GM12878 (cell line): ENCODE measurements at regions not wholly inside any gene's neighbourhood (a gene's known extent, or its start where the extent isn't known, plus 50 kb on each side); places are given as distances from the start of the nearest gene placed in this dataset.

Source experiments
- ATAC-seq: fragments of 200-7000 bp; cut with Tn5 transposase; 3 replicates; pipeline ENCODE4 v1.9.1; 2020; ENCODE audit warnings: mild to moderate bottlenecking, moderate library complexity
- BruUV-seq: library from RNA; stranded (reverse); fragments of 400-500 nt; replicated peaks from 2 replicates; lab custom pipeline; 2021; lab: Mats Ljungman, UMichigan
- CTCF ChIA-PET: fragments of 300-600 bp; sonication (Branson Sonifier 250); formaldehyde crosslinking; extraction: SDS; loops from one replicate; lab custom pipeline; 2021; ENCODE audit warnings: inconsistent platforms; lab: Yijun Ruan, JAX
- POLR2A ChIA-PET: fragments of 350-600 bp; formaldehyde crosslinking; extraction: SDS; loops from one replicate; lab custom pipeline; 2021; ENCODE audit warnings: inconsistent platforms; lab: Charles Lee
- RAD21 ChIA-PET: fragments of 300-600 bp; sonication (Branson Sonifier 250); formaldehyde crosslinking; loops from one replicate; lab custom pipeline; 2023; ENCODE audit warnings: antibody characterized with exemption; ENCODE audit not compliant: unreplicated experiment; lab: Charles Lee
- SMC1A ChIA-PET: fragments of 300-600 bp; sonication (Branson Sonifier 250); formaldehyde crosslinking; loops from one replicate; lab custom pipeline; 2023; ENCODE audit not compliant: unreplicated experiment, uncharacterized antibody; lab: Charles Lee
- DNase-seq: peaks from one replicate; pipeline ENCODE4 v3.0.0-alpha.2; 2011; ENCODE audit warnings: low read depth, low spot score
- FAIRE-seq: peaks from 3 replicates; lab custom pipeline; 2011; peaks lifted over from hg19 to GRCh38; lab: Jason Lieb, UNC
- H2AFZ ChIP-seq: 2 replicates; pipeline ENCODE4 v1.6.0; 2011; ENCODE audit warnings: low read depth, low read length, control low read depth; ENCODE audit not compliant: control insufficient read depth
- H3K27ac ChIP-seq: 2 replicates; pipeline ENCODE4 v1.5.1; 2011; ENCODE audit warnings: control low read depth; ENCODE audit not compliant: control insufficient read depth, insufficient read depth
- H3K27me3 ChIP-seq, 2 experiments: replicated peaks in 1 of 2; 2 replicates each; pipeline versions ENCODE4 v1.6.0 to v1.6.1; 2011; ENCODE audit warnings: low read length in 1 of 2; ENCODE audit not compliant: control insufficient read depth in 2 of 2, insufficient read depth in 2 of 2
- H3K36me3 ChIP-seq, 2 experiments: 2 replicates each; pipeline ENCODE4 v1.5.1; 2011; ENCODE audit warnings: low read length in 1 of 2; ENCODE audit not compliant: control insufficient read depth in 2 of 2, insufficient read depth in 2 of 2
- H3K4me1 ChIP-seq: 2 replicates; pipeline ENCODE4 v1.6.1; 2011; ENCODE audit warnings: mild to moderate bottlenecking, low read length, moderate library complexity, mixed read lengths; ENCODE audit not compliant: control insufficient read depth, insufficient read depth
- H3K4me2 ChIP-seq: 2 replicates; pipeline ENCODE4 v1.6.0; 2011; ENCODE audit warnings: control low read depth; ENCODE audit not compliant: control insufficient read depth, insufficient read depth
- H3K4me3 ChIP-seq: fragments of 200-600 bp; sonication (generic); 2 replicates; pipeline ENCODE4 v1.5.1; 2016
- H3K79me2 ChIP-seq: 2 replicates; pipeline ENCODE4 v1.6.0; 2011; ENCODE audit warnings: low read length; ENCODE audit not compliant: control insufficient read depth, insufficient read depth
- H3K9ac ChIP-seq: 2 replicates; pipeline ENCODE4 v1.8.0; 2011; ENCODE audit warnings: low read length, control low read depth, mixed read lengths; ENCODE audit not compliant: control insufficient read depth, insufficient read depth
- H3K9me3 ChIP-seq: replicated peaks from 3 replicates; pipeline ENCODE4 v1.5.1; 2011; ENCODE audit warnings: mild to moderate bottlenecking, low read length; ENCODE audit not compliant: control insufficient read depth, insufficient read depth
- H4K20me1 ChIP-seq: 2 replicates; pipeline ENCODE4 v1.6.0; 2011; ENCODE audit not compliant: control insufficient read depth, insufficient read depth
- BHLHE40 ChIP-seq, 2 experiments: fragments of 450-650 bp in 1 of 2; IDR thresholded peaks; 2 replicates each; pipeline ENCODE4 v1.6.1; 2011 to 2017; ENCODE audit warnings: low read depth in 2 of 2, borderline replicate concordance in 1 of 2, improper control_type of control experiment in 1 of 2, low read length in 1 of 2, mild to moderate bottlenecking in 1 of 2
- CBFB ChIP-seq: IDR thresholded peaks from 2 replicates; pipeline ENCODE4 v1.6.1; 2016; ENCODE audit warnings: antibody characterized with exemption, low read depth
- CHD1 ChIP-seq: IDR thresholded peaks from 2 replicates; pipeline ENCODE4 v1.6.1; 2012; ENCODE audit warnings: low read depth, low read length, improper control_type of control experiment
- MEF2A ChIP-seq: IDR thresholded peaks from 2 replicates; pipeline ENCODE4 v1.6.1; 2011; ENCODE audit warnings: low read depth, mild to moderate bottlenecking, low read length, moderate library complexity; ENCODE audit not compliant: insufficient read depth
- NFXL1 ChIP-seq: fragments of 450-650 bp; IDR thresholded peaks from 2 replicates; pipeline ENCODE4 v1.6.1; 2017; ENCODE audit warnings: antibody characterized with exemption, mild to moderate bottlenecking, borderline replicate concordance
- NR2F1 ChIP-seq: fragments of 450-650 bp; conservative IDR thresholded peaks from 2 replicates; pipeline ENCODE4 v1.6.1; 2017; ENCODE audit warnings: mild to moderate bottlenecking
- WRNIP1 ChIP-seq: IDR thresholded peaks from 2 replicates; pipeline ENCODE4 v1.6.1; 2011; ENCODE audit warnings: low read depth, low read length, improper control_type of control experiment, borderline replicate concordance
- WGBS: methylation state at CpG from one replicate; pipeline ENCODE4 v1.1.6; 2016; ENCODE audit warnings: low lambda C conversion rate; ENCODE audit not compliant: insufficient replicate concordance, insufficient coverage; ENCODE audit errors: missing lambda C conversion rate; 5-methylcytosine and 5-hydroxymethylcytosine counted together
- in situ Hi-C: fragments of 300-500 bp; cut with MboI; formaldehyde crosslinking; loops from 9 replicates; pipeline ENCODE4 v1.14.3; 2018; ENCODE audit warnings: mixed read lengths
- intact Hi-C: fragments of 100-400 bp; cut with micrococcal nuclease; formaldehyde crosslinking; loops from one replicate; pipeline ENCODE4 v1.14.2; 2022; ENCODE audit not compliant: unreplicated experiment
- TF ChIP-seq, protein P1 (sequence below): IDR thresholded peaks from 2 replicates; pipeline ENCODE4 v1.6.1; 2012; ENCODE audit warnings: low read depth, low read length, improper control_type of control experiment
- TF ChIP-seq, protein P2 (sequence below): IDR thresholded peaks from 2 replicates; pipeline ENCODE4 v1.6.1; 2011; ENCODE audit warnings: low read depth, low read length, improper control_type of control experiment, borderline replicate concordance
- TF ChIP-seq, protein P3 (sequence below): fragments of 150-350 bp; IDR thresholded peaks from 2 replicates; pipeline ENCODE4 v1.6.1; 2014; ENCODE audit warnings: mild to moderate bottlenecking, low read depth, low read length
- TF ChIP-seq, protein P4 (sequence below): fragments of 450-650 bp; IDR thresholded peaks from 2 replicates; pipeline ENCODE4 v1.6.1; 2017; ENCODE audit warnings: low read depth, mild to moderate bottlenecking, moderate library complexity
- TF ChIP-seq, protein P5 (sequence below): fragments of 450-650 bp; IDR thresholded peaks from 2 replicates; pipeline ENCODE4 v1.6.1; 2017; ENCODE audit warnings: mild to moderate bottlenecking, low read depth, inconsistent platforms; ENCODE audit not compliant: poor library complexity, severe bottlenecking

DNA sequence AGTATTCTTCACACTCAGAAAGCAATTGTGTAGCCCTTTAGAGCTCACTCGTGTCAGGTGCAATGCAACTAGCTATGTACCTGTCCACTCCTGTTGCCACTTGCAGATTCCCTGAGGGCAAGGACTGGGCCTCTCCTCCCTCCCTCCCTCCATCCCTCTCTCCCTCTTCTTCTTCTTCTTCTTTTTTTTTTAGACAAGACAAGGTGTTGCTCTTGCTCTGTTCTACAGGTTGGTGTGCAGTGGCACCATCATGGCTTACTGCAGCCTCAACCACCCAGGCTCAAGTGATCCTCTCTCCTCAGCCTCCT is 119.7 kb downstream of the ACKR3 start:
- ATAC-seq: no peak
- Histone ChIP-seq H2AFZ (no peak overlapping the region), H3K9ac (no peak overlapping the region), H3K4me1 (no peaks in the 10 kb centered on the region), H3K4me2 (no peak overlapping the region), H3K4me3 (no peak overlapping the region), H3K9me3 (no peaks in the 10 kb centered on the region), H3K36me3 (no peaks in the 10 kb centered on the region), H3K27me3 (peaks cover 0 to 4% of the 10 kb centered on the region in 2 experiments; a peak in 2 of 4 replicates), H4K20me1 (no peaks in the 10 kb centered on the region), H3K27ac (no peak overlapping the region), H3K79me2 (no peaks in the 10 kb centered on the region)
- RAD21 ChIA-PET: no interaction called here
- in situ Hi-C loops: no loop called here
- FAIRE-seq: no peak
- WGBS: 50% methylated on average over 1 of the region's 1 CpG
- CTCF ChIA-PET: no interaction called here
- DNase-seq: no peak
- no TSS peak for BruUV-seq
- intact Hi-C loops: no loop called here
- POLR2A ChIA-PET: no interaction called here
- no peak for TF ChIP-seq CHD1
- no peak for TF ChIP-seq NR2F1
- TF ChIP-seq, protein P1, sequence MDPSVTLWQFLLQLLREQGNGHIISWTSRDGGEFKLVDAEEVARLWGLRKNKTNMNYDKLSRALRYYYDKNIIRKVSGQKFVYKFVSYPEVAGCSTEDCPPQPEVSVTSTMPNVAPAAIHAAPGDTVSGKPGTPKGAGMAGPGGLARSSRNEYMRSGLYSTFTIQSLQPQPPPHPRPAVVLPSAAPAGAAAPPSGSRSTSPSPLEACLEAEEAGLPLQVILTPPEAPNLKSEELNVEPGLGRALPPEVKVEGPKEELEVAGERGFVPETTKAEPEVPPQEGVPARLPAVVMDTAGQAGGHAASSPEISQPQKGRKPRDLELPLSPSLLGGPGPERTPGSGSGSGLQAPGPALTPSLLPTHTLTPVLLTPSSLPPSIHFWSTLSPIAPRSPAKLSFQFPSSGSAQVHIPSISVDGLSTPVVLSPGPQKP: no peak
- TF ChIP-seq, protein P2, sequence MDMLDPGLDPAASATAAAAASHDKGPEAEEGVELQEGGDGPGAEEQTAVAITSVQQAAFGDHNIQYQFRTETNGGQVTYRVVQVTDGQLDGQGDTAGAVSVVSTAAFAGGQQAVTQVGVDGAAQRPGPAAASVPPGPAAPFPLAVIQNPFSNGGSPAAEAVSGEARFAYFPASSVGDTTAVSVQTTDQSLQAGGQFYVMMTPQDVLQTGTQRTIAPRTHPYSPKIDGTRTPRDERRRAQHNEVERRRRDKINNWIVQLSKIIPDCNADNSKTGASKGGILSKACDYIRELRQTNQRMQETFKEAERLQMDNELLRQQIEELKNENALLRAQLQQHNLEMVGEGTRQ: no peak
- TF ChIP-seq MEF2A: no peak
- TF ChIP-seq, protein P3, sequence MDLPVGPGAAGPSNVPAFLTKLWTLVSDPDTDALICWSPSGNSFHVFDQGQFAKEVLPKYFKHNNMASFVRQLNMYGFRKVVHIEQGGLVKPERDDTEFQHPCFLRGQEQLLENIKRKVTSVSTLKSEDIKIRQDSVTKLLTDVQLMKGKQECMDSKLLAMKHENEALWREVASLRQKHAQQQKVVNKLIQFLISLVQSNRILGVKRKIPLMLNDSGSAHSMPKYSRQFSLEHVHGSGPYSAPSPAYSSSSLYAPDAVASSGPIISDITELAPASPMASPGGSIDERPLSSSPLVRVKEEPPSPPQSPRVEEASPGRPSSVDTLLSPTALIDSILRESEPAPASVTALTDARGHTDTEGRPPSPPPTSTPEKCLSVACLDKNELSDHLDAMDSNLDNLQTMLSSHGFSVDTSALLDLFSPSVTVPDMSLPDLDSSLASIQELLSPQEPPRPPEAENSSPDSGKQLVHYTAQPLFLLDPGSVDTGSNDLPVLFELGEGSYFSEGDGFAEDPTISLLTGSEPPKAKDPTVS: no peak
- no peak for TF ChIP-seq WRNIP1
- TF ChIP-seq, protein P4, sequence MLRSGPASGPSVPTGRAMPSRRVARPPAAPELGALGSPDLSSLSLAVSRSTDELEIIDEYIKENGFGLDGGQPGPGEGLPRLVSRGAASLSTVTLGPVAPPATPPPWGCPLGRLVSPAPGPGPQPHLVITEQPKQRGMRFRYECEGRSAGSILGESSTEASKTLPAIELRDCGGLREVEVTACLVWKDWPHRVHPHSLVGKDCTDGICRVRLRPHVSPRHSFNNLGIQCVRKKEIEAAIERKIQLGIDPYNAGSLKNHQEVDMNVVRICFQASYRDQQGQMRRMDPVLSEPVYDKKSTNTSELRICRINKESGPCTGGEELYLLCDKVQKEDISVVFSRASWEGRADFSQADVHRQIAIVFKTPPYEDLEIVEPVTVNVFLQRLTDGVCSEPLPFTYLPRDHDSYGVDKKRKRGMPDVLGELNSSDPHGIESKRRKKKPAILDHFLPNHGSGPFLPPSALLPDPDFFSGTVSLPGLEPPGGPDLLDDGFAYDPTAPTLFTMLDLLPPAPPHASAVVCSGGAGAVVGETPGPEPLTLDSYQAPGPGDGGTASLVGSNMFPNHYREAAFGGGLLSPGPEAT: no peak
- no peak for TF ChIP-seq CBFB
- TF ChIP-seq, protein P5, sequence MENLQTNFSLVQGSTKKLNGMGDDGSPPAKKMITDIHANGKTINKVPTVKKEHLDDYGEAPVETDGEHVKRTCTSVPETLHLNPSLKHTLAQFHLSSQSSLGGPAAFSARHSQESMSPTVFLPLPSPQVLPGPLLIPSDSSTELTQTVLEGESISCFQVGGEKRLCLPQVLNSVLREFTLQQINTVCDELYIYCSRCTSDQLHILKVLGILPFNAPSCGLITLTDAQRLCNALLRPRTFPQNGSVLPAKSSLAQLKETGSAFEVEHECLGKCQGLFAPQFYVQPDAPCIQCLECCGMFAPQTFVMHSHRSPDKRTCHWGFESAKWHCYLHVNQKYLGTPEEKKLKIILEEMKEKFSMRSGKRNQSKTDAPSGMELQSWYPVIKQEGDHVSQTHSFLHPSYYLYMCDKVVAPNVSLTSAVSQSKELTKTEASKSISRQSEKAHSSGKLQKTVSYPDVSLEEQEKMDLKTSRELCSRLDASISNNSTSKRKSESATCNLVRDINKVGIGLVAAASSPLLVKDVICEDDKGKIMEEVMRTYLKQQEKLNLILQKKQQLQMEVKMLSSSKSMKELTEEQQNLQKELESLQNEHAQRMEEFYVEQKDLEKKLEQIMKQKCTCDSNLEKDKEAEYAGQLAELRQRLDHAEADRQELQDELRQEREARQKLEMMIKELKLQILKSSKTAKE: no peak
- no peak for TF ChIP-seq NFXL1
- TF ChIP-seq BHLHE40 (IDR thresholded peaks at IDR 0.05; ENCODE audit: borderline replicate concordance in 1 of 2, low read depth in 2 of 2, low read length in 1 of 2): no peak
- SMC1A ChIA-PET: no interaction called here
